ENCODE measurements at regions not wholly inside any gene's neighbourhood (a gene's known extent, or its start where the extent isn't known, plus 50 kb on each side); places are given as distances from the start of the nearest gene placed in this dataset.

DNA sequence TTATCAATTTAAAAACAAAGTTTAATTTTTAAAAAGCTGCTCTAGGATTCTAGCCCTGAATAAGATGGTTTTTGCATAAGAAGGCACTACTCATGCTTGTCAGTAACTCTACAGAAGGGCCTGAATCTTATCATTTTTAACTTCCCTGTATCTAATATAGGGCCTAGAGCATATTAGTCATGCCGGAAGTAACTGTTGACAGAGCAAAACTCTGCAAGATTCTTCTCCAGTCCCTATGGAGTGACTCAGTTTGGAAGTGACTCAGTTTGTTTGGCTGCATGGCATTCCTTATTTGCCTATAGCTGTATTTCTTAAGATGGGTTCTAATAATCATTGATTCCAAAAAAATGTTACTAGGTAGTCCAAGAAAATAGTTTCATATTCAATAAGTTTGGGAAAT, 431.8 kb upstream of the HTR2C start:
- H3K36me3 ChIP-seq (ENCODE audit: control insufficient read depth in 1 of 2, insufficient read depth in 2 of 2, low read depth in 1 of 2, low read length in 2 of 2): no peaks in the 10 kb centered on the region
- H3K27ac ChIP-seq (ENCODE audit: low read length, poor library complexity, severe bottlenecking): no peak overlapping the region
- no peak overlapping the region for H4K91ac ChIP-seq (ENCODE audit: low read length)
- H3K9ac ChIP-seq (ENCODE audit: low read length): no peak overlapping the region
- no peak overlapping the region for H3K18ac ChIP-seq (ENCODE audit: low read depth in 1 of 2, low read length in 2 of 2)
- no peaks in the 10 kb centered on the region for H3K79me1 ChIP-seq (replicated peaks; ENCODE audit: low read length, poor library complexity, severe bottlenecking)
- H2BK15ac ChIP-seq (ENCODE audit: low read depth, poor library complexity, severe bottlenecking): no peak overlapping the region
- H2BK12ac ChIP-seq (ENCODE audit: low read length in 2 of 2): no peak overlapping the region
- H3K27me3 ChIP-seq (ENCODE audit: control insufficient read depth in 1 of 2, insufficient read depth in 1 of 2, low read length in 2 of 2): peaks cover 0 to 4% of the 10 kb centered on the region in 2 experiments
- no peak overlapping the region for H3K4me2 ChIP-seq (ENCODE audit: low read length, poor library complexity, severe bottlenecking)
- H3K4me1 ChIP-seq (ENCODE audit: control insufficient read depth, insufficient read depth, low read depth, low read length): no peaks in the 10 kb centered on the region
- H2BK5ac ChIP-seq (ENCODE audit: low read depth, low read length, poor library complexity, severe bottlenecking): no peak overlapping the region
- H3K14ac ChIP-seq (ENCODE audit: low read length in 2 of 2): no peak overlapping the region
- H3K4ac ChIP-seq (ENCODE audit: low read depth in 1 of 2, low read length in 2 of 2): no peak overlapping the region
- H4K8ac ChIP-seq (ENCODE audit: low read length): no peak overlapping the region
- no peak overlapping the region for H3K23ac ChIP-seq (ENCODE audit: low read length in 2 of 2)
- H2BK120ac ChIP-seq (ENCODE audit: low read depth, low read length): no peak overlapping the region
- DNase-seq: peak; percentile 82
- no peak overlapping the region for H2AK5ac ChIP-seq (ENCODE audit: low read length, severe bottlenecking)
- H3K9me3 ChIP-seq (ENCODE audit: control insufficient read depth, low read length): no peaks in the 10 kb centered on the region
- H2AFZ ChIP-seq (ENCODE audit: low read depth, low read length): no peak overlapping the region
- WGBS: 0% methylated on average over 1 of the region's 1 CpG
- H3K4me3 ChIP-seq (ENCODE audit: insufficient read depth in 1 of 2, low read depth in 1 of 2, low read length in 2 of 2): no peak overlapping the region

DNA sequence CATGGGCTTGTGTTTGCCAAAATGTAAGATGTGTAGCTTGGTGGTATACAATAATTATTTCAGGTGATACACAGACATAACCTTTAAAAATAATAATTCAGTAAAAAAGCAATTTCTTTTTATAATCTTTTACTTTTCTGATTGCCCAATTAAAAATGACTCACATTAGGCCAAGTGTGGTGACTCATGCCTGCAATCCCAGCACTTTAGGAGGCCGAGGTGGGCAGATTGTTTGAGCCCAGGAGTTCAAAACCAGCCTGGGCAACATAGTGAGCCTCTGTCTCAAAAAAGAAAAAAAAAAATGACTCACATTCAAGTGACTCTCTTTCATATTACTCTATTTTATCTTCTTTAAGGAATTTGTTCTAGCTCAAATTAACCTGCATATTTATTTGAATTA, 449.4 kb upstream of the HTR2C start:
- Histone ChIP-seq H2AK5ac (ENCODE audit: low read length, severe bottlenecking) (no peak overlapping the region), H3K27ac (ENCODE audit: low read length, poor library complexity, severe bottlenecking) (no peak overlapping the region), H2BK12ac (ENCODE audit: low read length in 2 of 2) (no peak overlapping the region), H3K18ac (ENCODE audit: low read depth in 1 of 2, low read length in 2 of 2) (no peak overlapping the region), H4K91ac (ENCODE audit: low read length) (no peak overlapping the region), H4K8ac (ENCODE audit: low read length) (no peak overlapping the region), H2BK120ac (ENCODE audit: low read depth, low read length) (no peak overlapping the region), H3K4ac (ENCODE audit: low read depth in 1 of 2, low read length in 2 of 2) (no peak overlapping the region), H3K4me2 (ENCODE audit: low read length, poor library complexity, severe bottlenecking) (no peak overlapping the region), H2BK15ac (ENCODE audit: low read depth, poor library complexity, severe bottlenecking) (no peak overlapping the region), H3K4me1 (ENCODE audit: control insufficient read depth, insufficient read depth, low read depth, low read length) (no peaks in the 10 kb centered on the region), H3K14ac (ENCODE audit: low read length in 2 of 2) (no peak overlapping the region), H2BK5ac (ENCODE audit: low read depth, low read length, poor library complexity, severe bottlenecking) (no peak overlapping the region), H3K36me3 (ENCODE audit: control insufficient read depth in 1 of 2, insufficient read depth in 2 of 2, low read depth in 1 of 2, low read length in 2 of 2) (no peaks in the 10 kb centered on the region), H3K9me3 (ENCODE audit: control insufficient read depth, low read length) (no peaks in the 10 kb centered on the region), H3K9ac (ENCODE audit: low read length) (no peak overlapping the region), H3K79me1 (replicated peaks; ENCODE audit: low read length, poor library complexity, severe bottlenecking) (no peaks in the 10 kb centered on the region), H3K23ac (ENCODE audit: low read length in 2 of 2) (no peak overlapping the region), H3K4me3 (ENCODE audit: insufficient read depth in 1 of 2, low read depth in 1 of 2, low read length in 2 of 2) (no peak overlapping the region), H2AFZ (ENCODE audit: low read depth, low read length) (no peak overlapping the region), H3K27me3 (ENCODE audit: control insufficient read depth in 1 of 2, insufficient read depth in 1 of 2, low read length in 2 of 2) (peaks cover 0 to 11% of the 10 kb centered on the region in 2 experiments)
- WGBS: 20% methylated on average over 1 of the region's 1 CpG
- DNase-seq: peak; percentile 3

DNA sequence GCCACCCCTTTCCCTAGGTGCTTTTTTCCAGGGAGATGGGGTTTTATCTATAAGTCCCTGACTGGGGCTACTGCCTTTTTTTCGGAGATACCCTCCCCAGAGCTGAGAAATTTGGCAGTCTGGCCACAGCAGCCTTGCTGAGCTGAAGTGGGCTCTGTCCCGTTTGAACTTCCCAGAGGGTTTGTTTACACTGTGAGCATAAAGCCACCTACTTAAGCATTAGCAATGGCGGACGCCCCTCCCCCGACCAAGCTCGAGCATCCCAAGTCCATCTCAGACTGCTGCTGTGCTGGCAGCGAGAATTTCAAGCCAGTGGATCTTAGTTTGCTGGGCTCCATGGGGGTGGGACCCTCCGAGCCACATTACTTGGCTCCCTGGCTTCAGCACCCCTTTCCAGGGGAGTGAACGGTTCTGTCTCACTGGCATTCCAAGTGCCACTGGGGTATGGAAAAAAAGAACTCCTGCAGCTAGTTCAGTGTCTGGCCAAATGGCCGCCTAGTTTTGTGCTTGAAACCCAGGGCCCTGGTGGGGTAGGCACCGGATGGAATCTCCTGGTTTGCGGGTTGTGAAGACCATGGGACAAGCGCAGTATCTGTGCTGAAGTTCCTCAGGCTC, 456.4 kb upstream of the HTR2C start:
- Histone ChIP-seq H3K36me3 (ENCODE audit: control insufficient read depth in 1 of 2, insufficient read depth in 2 of 2, low read depth in 1 of 2, low read length in 2 of 2) (no peaks in the 10 kb centered on the region), H2BK12ac (ENCODE audit: low read length in 2 of 2) (no peak overlapping the region), H3K23ac (ENCODE audit: low read length in 2 of 2) (no peak overlapping the region), H2BK5ac (ENCODE audit: low read depth, low read length, poor library complexity, severe bottlenecking) (no peak overlapping the region), H3K4me2 (ENCODE audit: low read length, poor library complexity, severe bottlenecking) (no peak overlapping the region), H4K91ac (ENCODE audit: low read length) (no peak overlapping the region), H2AK5ac (ENCODE audit: low read length, severe bottlenecking) (no peak overlapping the region), H3K4me1 (ENCODE audit: control insufficient read depth, insufficient read depth, low read depth, low read length) (no peaks in the 10 kb centered on the region), H4K8ac (ENCODE audit: low read length) (no peak overlapping the region), H3K14ac (ENCODE audit: low read length in 2 of 2) (no peak overlapping the region), H2AFZ (ENCODE audit: low read depth, low read length) (no peak overlapping the region), H3K9ac (ENCODE audit: low read length) (no peak overlapping the region), H3K18ac (ENCODE audit: low read depth in 1 of 2, low read length in 2 of 2) (no peak overlapping the region), H3K9me3 (ENCODE audit: control insufficient read depth, low read length) (peaks cover 3% of the 10 kb centered on the region), H2BK15ac (ENCODE audit: low read depth, poor library complexity, severe bottlenecking) (no peak overlapping the region), H2BK120ac (ENCODE audit: low read depth, low read length) (no peak overlapping the region), H3K79me1 (replicated peaks; ENCODE audit: low read length, poor library complexity, severe bottlenecking) (no peaks in the 10 kb centered on the region), H3K27me3 (ENCODE audit: control insufficient read depth in 1 of 2, insufficient read depth in 1 of 2, low read length in 2 of 2) (peaks cover 0 to 7% of the 10 kb centered on the region in 2 experiments), H3K27ac (ENCODE audit: low read length, poor library complexity, severe bottlenecking) (no peak overlapping the region), H3K4ac (ENCODE audit: low read depth in 1 of 2, low read length in 2 of 2) (no peak overlapping the region), H3K4me3 (ENCODE audit: insufficient read depth in 1 of 2, low read depth in 1 of 2, low read length in 2 of 2) (no peak overlapping the region)
- 74% methylated on average over 13 of the region's 13 CpGs for WGBS
- DNase-seq: no peak

DNA sequence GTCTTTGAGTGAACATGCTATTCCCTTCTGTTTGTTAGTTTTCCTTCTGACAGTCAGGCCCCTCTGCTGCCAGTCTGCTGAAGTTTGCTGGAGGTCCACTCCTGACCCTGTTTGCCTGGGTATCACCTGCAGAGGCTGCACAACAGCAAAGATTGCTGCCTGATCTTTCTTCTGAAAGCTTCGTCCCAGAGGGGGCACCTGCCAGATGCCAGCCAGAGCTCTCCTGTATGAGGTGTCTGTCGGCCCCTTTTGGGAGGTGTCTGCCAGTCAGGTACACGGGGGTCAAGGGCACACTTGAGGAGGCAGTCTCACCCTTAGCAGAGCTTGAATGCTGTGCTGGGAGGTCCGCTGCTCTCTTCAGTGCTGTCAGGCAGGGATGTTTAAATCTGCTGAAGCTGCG, 456.9 kb upstream of the HTR2C start:
- Histone ChIP-seq H3K27ac (ENCODE audit: low read length, poor library complexity, severe bottlenecking) (no peak overlapping the region), H4K91ac (ENCODE audit: low read length) (no peak overlapping the region), H3K9me3 (ENCODE audit: control insufficient read depth, low read length) (peaks cover 3% of the 10 kb centered on the region), H2AK5ac (ENCODE audit: low read length, severe bottlenecking) (no peak overlapping the region), H3K4me2 (ENCODE audit: low read length, poor library complexity, severe bottlenecking) (no peak overlapping the region), H3K14ac (ENCODE audit: low read length in 2 of 2) (no peak overlapping the region), H3K4ac (ENCODE audit: low read depth in 1 of 2, low read length in 2 of 2) (no peak overlapping the region), H3K23ac (ENCODE audit: low read length in 2 of 2) (no peak overlapping the region), H3K4me1 (ENCODE audit: control insufficient read depth, insufficient read depth, low read depth, low read length) (no peaks in the 10 kb centered on the region), H2BK120ac (ENCODE audit: low read depth, low read length) (no peak overlapping the region), H3K36me3 (ENCODE audit: control insufficient read depth in 1 of 2, insufficient read depth in 2 of 2, low read depth in 1 of 2, low read length in 2 of 2) (no peaks in the 10 kb centered on the region), H3K9ac (ENCODE audit: low read length) (no peak overlapping the region), H3K4me3 (ENCODE audit: insufficient read depth in 1 of 2, low read depth in 1 of 2, low read length in 2 of 2) (no peak overlapping the region), H3K18ac (ENCODE audit: low read depth in 1 of 2, low read length in 2 of 2) (no peak overlapping the region), H3K27me3 (ENCODE audit: control insufficient read depth in 1 of 2, insufficient read depth in 1 of 2, low read length in 2 of 2) (peaks cover 0 to 7% of the 10 kb centered on the region in 2 experiments), H2BK12ac (ENCODE audit: low read length in 2 of 2) (no peak overlapping the region), H3K79me1 (replicated peaks; ENCODE audit: low read length, poor library complexity, severe bottlenecking) (no peaks in the 10 kb centered on the region), H2BK15ac (ENCODE audit: low read depth, poor library complexity, severe bottlenecking) (no peak overlapping the region), H2BK5ac (ENCODE audit: low read depth, low read length, poor library complexity, severe bottlenecking) (no peak overlapping the region), H2AFZ (ENCODE audit: low read depth, low read length) (no peak overlapping the region), H4K8ac (ENCODE audit: low read length) (no peak overlapping the region)
- 84% methylated on average over 3 of the region's 5 CpGs for WGBS
- DNase-seq: no peak
